ENCODE measurements at regions not wholly inside any gene's neighbourhood (a gene's known extent, or its start where the extent isn't known, plus 50 kb on each side); places are given as distances from the start of the nearest gene placed in this dataset.
"Not testable (repeated sequence)": the region's sequence is repeated elsewhere in the genome, so short reads cannot be mapped to it uniquely, and the experiment has no call there.

GRCh38 chr2:8496079-8496478 lies 185.8 kb upstream of the ID2 start:
- DNase-seq (ENCODE audit: low read depth in 4 of 4, low spot score in 3 of 4): no peak

- DNase-seq (ENCODE audit: low read depth in 4 of 4, low spot score in 3 of 4): no peak
These were observed 185.2 kb upstream of the ID2 start for GRCh38 chr2:8496617-8497016.

GRCh38 chr2:8498994-8499393 lies 182.9 kb upstream of the ID2 start:
- DNase-seq (ENCODE audit: low read depth in 4 of 4, low spot score in 3 of 4): no peak

- DNase-seq (ENCODE audit: low read depth in 4 of 4, low spot score in 3 of 4): no peak
These were observed 181.5 kb upstream of the ID2 start for GRCh38 chr2:8500124-8501054.

GRCh38 chr2:8501061-8501720 lies 180.7 kb upstream of the ID2 start:
- no peak for DNase-seq (ENCODE audit: low read depth in 4 of 4, low spot score in 3 of 4)

GRCh38 chr2:8502316-8502715 lies 179.5 kb upstream of the ID2 start:
- no peak for DNase-seq (ENCODE audit: low read depth in 4 of 4, low spot score in 3 of 4)

DNA sequence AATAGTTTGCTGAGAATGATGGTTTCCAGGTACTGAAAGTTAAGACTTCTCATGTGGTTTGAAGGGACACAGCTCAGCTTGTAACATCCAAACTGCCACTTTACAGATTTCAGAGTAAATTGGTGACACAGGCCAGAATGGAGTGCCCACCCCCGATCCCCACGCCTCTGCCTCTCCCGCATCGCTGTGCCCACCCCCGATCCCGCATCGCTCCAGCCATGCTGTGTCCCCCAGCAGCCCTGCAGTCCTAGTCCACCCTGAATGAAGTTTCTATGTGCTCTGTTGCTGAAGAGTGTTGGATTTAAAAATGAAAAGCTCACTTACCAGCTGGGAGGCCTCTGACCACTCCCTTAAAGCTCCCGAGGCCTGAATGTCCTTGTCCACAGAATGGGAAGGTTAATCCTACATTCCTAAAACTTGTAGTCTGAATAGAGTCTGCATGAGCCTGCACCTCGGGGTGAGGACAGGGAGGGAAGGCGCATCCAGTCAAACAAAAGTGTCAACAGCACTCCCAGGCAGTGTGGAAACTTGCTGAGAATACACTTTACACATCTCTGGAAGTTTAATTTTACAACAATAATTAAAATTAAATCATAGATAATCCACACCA lies 176.4 kb upstream of the ID2 start:
- DNase-seq (ENCODE audit: low read depth in 4 of 4, low spot score in 3 of 4): no peak

DNA sequence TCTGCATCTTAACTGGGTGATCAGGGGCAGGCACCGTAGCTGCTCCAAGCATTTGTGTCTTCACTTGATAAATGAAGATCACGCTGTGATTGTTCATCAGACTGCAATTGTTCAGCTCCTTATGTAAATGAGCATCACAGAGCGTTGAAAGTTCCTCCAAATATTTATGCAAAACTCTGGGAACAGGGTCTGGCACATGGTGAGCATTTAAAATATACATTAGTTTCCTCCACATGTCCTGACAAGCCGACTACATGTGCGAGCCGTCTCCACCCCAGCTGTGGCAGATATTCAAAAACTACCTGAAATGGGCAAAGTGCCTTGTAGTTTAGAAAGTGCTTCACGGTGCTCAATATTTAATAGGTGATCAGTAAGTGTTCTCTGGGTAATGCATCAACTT lies 175.1 kb upstream of the ID2 start:
- DNase-seq (ENCODE audit: low read depth in 4 of 4, low spot score in 3 of 4): no peak

DNA sequence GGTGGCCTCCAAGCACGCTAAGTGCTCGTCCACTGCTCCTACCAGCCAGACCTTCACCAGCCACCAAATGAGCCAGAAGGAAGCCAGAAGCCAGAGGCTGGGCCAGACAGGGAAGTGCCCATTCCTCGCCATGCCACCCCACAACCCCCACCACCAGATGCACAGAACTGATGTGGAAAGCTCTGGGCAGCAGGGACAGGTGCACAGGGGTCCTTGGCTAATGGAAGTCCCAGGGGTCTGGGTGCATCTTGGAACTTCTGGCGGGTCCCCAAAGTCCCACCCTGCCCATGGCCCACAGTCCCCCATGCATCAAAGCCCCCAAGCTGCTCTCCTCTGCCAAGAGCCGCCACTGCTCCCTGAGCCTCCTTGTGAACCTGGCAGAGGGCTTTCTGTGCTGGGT lies 173.1 kb upstream of the ID2 start:
- no peak for DNase-seq (ENCODE audit: low read depth in 4 of 4, low spot score in 3 of 4)

DNA sequence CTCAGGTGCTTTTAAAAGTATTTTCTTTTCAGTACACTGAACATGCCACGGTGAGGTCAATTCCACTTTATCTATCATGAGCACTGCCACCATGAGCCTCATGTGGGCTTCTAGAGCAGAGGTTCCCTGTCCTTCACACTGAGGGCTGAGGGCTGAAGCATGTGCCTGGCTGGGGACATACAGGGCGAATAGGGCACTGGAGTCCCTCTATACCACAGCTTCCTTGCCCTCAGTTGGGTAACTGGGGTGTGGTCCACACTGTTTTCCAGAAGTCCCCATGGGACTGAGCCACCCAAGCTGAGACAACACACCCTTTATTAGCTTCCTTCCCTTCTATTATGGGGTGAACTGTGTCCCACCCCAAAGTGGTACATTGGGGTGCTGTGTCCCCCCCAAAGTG lies 172.2 kb upstream of the ID2 start:
- DNase-seq (ENCODE audit: low read depth in 4 of 4, low spot score in 3 of 4): no peak

DNA sequence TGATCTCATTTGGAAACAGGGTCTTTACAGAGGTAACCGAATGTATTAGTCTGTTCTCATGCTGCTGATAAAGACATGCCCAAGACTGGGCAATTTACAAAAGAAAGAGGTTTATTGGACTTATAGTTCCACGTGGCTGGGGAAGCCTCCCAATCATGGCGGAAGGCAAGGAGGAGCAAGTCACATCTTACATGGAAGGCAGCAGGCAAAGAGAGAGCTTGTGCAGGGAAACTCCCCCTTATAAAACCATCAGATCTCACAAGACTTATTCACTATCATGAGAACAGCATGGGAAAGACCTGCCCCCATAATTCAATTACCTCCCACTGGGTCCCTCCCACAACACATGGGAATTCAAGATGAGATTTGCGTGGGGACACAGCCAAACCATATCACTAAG lies 171.8 kb upstream of the ID2 start:
- DNase-seq (ENCODE audit: low read depth in 4 of 4, low spot score in 3 of 4): not testable (repeated sequence)

DNA sequence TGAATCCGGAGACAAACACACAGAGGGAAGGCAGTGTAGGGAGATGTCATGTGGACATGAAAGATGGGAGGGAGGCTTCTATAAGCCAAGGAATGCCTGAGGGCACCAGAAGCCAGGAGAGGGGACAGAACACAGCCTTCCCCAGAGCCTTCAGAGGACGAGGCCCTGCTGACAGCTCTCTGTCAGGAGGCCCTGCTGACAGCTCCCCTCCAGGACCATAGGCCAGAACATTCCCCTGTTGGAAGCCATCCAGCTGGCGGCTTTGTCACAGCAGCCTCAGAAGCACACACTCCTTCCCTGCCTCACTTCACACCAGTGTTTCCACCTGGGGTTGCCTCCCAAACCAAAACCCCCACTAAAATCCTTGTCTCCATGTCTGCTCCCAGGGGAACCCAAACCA lies 171.3 kb upstream of the ID2 start:
- no peak for DNase-seq (ENCODE audit: low read depth in 4 of 4, low spot score in 3 of 4)

DNA sequence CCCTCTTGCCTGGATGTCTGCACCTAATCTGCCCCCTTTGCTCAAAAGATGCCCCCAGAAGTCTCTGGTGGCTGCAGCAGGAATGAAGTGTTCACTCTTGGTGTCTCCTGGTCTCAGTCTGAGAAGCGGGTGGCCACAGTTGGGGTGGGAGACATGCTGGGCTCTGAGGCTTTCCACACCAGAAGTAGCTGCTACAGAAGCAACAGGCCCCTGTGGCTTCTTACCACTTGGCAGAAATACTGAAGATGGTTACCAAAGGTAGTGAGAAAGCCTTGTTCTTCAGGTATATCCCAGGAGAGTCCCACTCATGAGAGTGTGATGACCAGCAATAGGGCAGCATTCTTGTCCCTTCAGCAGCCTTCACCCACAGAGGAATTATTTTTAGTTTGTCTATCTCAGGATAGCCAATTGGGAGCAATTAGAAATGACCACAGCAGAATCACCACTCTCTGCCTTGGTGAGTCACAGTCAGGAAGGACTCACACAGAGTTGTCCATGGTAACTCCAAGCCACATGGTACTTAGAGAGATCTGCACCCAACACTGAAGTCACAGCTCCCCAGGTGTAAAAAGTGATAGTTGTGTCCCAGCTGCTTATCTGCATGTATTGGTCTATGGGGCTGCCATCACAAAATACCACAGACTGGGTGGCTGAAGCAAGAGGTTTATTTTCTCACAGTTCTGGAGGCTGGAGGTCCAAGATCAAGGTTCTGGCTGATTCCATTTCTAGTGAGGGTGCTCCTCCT lies 169.8 kb upstream of the ID2 start:
- DNase-seq (ENCODE audit: low read depth in 4 of 4, low spot score in 3 of 4): no peak

DNA sequence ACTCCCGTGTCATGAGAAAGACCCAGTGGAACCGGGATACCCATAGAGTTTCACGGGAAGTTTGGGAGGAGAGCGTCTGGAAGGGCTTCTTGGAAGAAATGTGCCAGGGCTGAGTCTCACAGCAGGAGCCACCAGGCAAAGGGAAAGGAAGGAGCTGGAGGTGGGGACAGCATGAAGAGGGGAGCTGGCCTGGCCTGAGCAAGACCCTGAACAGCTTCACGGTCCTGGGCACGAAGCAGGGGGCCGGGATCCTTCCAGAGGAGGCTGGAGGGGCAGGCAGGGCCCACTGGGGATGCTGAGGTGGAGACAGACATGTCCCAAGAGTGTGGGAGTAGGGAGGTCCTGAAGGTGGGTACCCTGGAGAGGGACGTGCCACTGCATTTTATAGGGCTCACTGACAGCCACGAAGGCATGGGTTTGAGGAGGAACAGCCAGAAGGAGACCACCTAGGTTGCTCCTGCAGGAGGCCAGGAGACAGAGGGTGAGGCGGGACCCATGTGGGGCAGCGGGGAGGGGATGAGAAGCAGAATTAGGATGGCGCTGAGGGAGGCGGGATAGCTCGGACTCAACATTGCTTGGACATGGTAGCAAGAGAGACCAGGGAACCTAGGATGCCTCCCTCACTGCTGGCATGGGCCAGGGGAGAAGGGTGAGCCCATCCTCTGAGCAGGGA lies 168.1 kb upstream of the ID2 start:
- no peak for DNase-seq (ENCODE audit: low read depth in 4 of 4, low spot score in 3 of 4)

- DNase-seq (ENCODE audit: low read depth in 4 of 4, low spot score in 3 of 4): no peak
These were observed 167.6 kb upstream of the ID2 start for GRCh38 chr2:8514274-8514662.

GRCh38 chr2:8514796-8515758 lies 166.8 kb upstream of the ID2 start:
- DNase-seq (ENCODE audit: low read depth in 4 of 4, low spot score in 3 of 4): no peak

GRCh38 chr2:8515864-8516533 lies 165.9 kb upstream of the ID2 start:
- DNase-seq (ENCODE audit: low read depth in 4 of 4, low spot score in 3 of 4): no peak

- DNase-seq (ENCODE audit: low read depth in 4 of 4, low spot score in 3 of 4): no peak
These were observed 163.9 kb upstream of the ID2 start for GRCh38 chr2:8517850-8518498.

Measured in right renal pelvis (tissue), 4 donors.